ENCODE measurements at regions not wholly inside any gene's neighbourhood (a gene's known extent, or its start where the extent isn't known, plus 50 kb on each side); places are given as distances from the start of the nearest gene placed in this dataset.

DNA sequence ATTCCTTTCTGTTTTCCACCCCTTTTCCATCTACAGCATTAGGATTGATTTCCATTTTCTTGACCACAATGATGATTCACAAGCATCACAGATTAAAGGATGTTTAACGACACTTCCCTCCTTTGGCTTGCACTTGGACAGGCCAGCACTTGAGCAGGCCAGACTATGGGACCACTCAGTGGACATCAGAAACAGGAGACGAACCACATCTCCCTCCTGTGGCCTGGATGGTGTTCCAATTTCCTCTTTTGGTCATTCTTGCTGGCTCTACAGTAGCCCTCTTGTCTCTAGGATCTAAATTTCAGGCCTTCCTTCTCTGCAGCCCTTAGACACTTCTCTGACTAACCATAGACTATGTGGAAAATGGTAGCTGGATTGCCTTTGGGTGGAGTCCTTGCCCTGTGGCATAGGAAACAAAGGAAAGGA is 78.8 kb upstream of the BOC start:
- no peak for TF ChIP-seq SUZ12 (IDR thresholded peaks at IDR 0.05; ENCODE audit: low read length)
- no peak for TF ChIP-seq CEBPB (IDR thresholded peaks at IDR 0.05; ENCODE audit: low read depth, low read length)
- TF ChIP-seq, protein P1, sequence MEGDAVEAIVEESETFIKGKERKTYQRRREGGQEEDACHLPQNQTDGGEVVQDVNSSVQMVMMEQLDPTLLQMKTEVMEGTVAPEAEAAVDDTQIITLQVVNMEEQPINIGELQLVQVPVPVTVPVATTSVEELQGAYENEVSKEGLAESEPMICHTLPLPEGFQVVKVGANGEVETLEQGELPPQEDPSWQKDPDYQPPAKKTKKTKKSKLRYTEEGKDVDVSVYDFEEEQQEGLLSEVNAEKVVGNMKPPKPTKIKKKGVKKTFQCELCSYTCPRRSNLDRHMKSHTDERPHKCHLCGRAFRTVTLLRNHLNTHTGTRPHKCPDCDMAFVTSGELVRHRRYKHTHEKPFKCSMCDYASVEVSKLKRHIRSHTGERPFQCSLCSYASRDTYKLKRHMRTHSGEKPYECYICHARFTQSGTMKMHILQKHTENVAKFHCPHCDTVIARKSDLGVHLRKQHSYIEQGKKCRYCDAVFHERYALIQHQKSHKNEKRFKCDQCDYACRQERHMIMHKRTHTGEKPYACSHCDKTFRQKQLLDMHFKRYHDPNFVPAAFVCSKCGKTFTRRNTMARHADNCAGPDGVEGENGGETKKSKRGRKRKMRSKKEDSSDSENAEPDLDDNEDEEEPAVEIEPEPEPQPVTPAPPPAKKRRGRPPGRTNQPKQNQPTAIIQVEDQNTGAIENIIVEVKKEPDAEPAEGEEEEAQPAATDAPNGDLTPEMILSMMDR (IDR thresholded peaks at IDR 0.05; ENCODE audit: control extremely low read depth in 1 of 3, insufficient read depth in 1 of 3, low read depth in 1 of 3, low read length in 3 of 3), result no peak
- no peak for TF ChIP-seq POLR2A (IDR thresholded peaks at IDR 0.05; ENCODE audit: control extremely low read depth in 1 of 2, low read depth in 2 of 2, low read length in 2 of 2)
- TF ChIP-seq PHF8 (conservative IDR thresholded peaks at IDR 0.05; ENCODE audit: low read depth, low read length), result no peak
- no peak for TF ChIP-seq RFX5 (IDR thresholded peaks at IDR 0.05; ENCODE audit: borderline replicate concordance, low read depth, low read length)
- TF ChIP-seq ZNF274 (IDR thresholded peaks at IDR 0.05; ENCODE audit: borderline replicate concordance, extremely low read depth, low read length), result no peak
